Type B pancreatic cell (in vitro differentiated cells): ENCODE measurements at regions not wholly inside any gene's neighbourhood (a gene's known extent, or its start where the extent isn't known, plus 50 kb on each side); places are given as distances from the start of the nearest gene placed in this dataset.

Experiments
- DNase-seq: peaks from one replicate; pipeline ENCODE4 v3.0.0; 2021; ENCODE audit warnings: mixed read lengths; ENCODE audit not compliant: unreplicated experiment; ENCODE audit errors: extremely low spot score
- H3K27ac Mint-ChIP-seq: 2 replicates; pipeline ENCODE4 v1.8.0; 2021; ENCODE audit warnings: mild to moderate bottlenecking, mixed read lengths
- H3K27me3 Mint-ChIP-seq: 2 replicates; pipeline ENCODE4 v1.8.0; 2021; ENCODE audit warnings: mixed read lengths
- H3K36me3 Mint-ChIP-seq: 2 replicates; pipeline ENCODE4 v1.8.0; 2021; ENCODE audit warnings: mixed read lengths
- H3K4me1 Mint-ChIP-seq: one replicate; pipeline ENCODE4 v1.8.0; 2021; ENCODE audit warnings: mixed read lengths; ENCODE audit not compliant: unreplicated experiment
- H3K4me3 Mint-ChIP-seq: 2 replicates; pipeline ENCODE4 v1.8.0; 2021; ENCODE audit warnings: mild to moderate bottlenecking, mixed read lengths
- H3K9me3 Mint-ChIP-seq: 2 replicates; pipeline ENCODE4 v1.8.0; 2021; ENCODE audit warnings: mixed read lengths
- TF ChIP-seq, protein P1 (sequence below): fragments of 200-600 bp; sonication (generic); conservative IDR thresholded peaks from 2 replicates; pipeline ENCODE4 v1.5.0; 2021; ENCODE audit warnings: antibody characterized with exemption, mild to moderate bottlenecking

GRCh38 chr5:133749331-133749985, 137.1 kb upstream of the FSTL4 start:
- Mint-ChIP-seq H3K4me1 (peaks cover 10% of the 10 kb centered on the region), H3K9me3 (peaks cover 4% of the 10 kb centered on the region), H3K27ac (no peak overlapping the region), H3K27me3 (peaks cover 25% of the 10 kb centered on the region), H3K4me3 (no peak overlapping the region), H3K36me3 (no peaks in the 10 kb centered on the region)
- TF ChIP-seq, protein P1, sequence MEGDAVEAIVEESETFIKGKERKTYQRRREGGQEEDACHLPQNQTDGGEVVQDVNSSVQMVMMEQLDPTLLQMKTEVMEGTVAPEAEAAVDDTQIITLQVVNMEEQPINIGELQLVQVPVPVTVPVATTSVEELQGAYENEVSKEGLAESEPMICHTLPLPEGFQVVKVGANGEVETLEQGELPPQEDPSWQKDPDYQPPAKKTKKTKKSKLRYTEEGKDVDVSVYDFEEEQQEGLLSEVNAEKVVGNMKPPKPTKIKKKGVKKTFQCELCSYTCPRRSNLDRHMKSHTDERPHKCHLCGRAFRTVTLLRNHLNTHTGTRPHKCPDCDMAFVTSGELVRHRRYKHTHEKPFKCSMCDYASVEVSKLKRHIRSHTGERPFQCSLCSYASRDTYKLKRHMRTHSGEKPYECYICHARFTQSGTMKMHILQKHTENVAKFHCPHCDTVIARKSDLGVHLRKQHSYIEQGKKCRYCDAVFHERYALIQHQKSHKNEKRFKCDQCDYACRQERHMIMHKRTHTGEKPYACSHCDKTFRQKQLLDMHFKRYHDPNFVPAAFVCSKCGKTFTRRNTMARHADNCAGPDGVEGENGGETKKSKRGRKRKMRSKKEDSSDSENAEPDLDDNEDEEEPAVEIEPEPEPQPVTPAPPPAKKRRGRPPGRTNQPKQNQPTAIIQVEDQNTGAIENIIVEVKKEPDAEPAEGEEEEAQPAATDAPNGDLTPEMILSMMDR = no peak
- DNase-seq = peak; percentile 10

- Mint-ChIP-seq H3K4me1 (peaks cover 22% of the 10 kb centered on the region), H3K27ac (no peak overlapping the region), H3K36me3 (no peaks in the 10 kb centered on the region), H3K27me3 (peaks cover 41% of the 10 kb centered on the region), H3K4me3 (no peak overlapping the region), H3K9me3 (peaks cover 4% of the 10 kb centered on the region)
- TF ChIP-seq, protein P1 = peak; percentile 60
- DNase-seq = no peak
Observed at GRCh38 chr5:133746834-133747233, 134.5 kb upstream of the FSTL4 start.

GRCh38 chr5:133744960-133745308, 132.6 kb upstream of the FSTL4 start:
- no peaks in the 10 kb centered on the region for H3K36me3 Mint-ChIP-seq
- TF ChIP-seq, protein P1 = no peak
- peaks cover 33% of the 10 kb centered on the region for H3K27me3 Mint-ChIP-seq
- no peaks in the 10 kb centered on the region for H3K9me3 Mint-ChIP-seq
- no peak for DNase-seq
- H3K27ac Mint-ChIP-seq = no peak overlapping the region
- no peak overlapping the region for H3K4me3 Mint-ChIP-seq
- H3K4me1 Mint-ChIP-seq = peaks cover 22% of the 10 kb centered on the region

DNA sequence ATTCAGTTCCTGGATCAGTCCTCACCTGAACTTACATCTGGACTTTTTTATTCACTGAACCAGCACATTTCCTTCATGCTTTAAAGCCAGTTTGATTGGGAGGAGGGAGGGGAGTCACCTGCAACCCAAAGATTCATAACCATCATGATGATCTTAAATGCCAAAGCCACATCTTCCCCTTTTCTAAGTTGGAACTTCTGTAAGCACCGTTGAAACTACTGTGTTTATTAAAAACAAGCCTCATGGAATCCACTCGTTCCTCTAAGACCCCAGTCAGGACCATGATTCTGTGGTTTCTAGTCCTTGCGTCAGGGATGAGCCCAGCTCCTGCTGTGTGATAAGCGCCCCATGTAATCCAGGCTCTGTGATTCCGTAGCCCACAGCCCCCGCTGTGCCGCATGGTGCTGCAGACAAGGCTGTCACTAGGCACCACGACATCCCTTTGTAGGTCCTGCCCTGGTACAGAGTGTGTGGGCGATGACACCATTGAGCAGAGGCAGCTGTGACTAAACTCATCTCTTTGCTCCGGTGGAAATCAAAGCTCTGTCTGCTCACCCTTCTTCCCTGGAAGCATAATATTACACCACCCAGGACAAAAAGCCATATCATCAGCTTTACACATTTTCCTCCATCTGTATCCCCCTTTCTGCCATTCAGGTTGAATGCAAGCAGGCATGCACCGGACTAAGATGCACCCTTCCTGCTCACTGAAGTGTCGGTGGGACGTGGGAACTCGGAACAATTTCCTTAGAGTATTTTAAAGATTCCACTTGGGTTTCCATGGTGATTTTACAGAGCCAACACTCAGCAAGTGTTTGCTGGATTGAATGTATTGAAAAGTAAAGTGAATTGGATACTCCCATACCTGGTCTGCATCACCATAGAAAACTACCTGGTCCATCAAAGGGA, 132.0 kb upstream of the FSTL4 start:
- H3K4me1 Mint-ChIP-seq = peaks cover 22% of the 10 kb centered on the region
- H3K27me3 Mint-ChIP-seq = peaks cover 31% of the 10 kb centered on the region
- H3K27ac Mint-ChIP-seq = no peak overlapping the region
- no peak for DNase-seq
- TF ChIP-seq, protein P1 = no peak
- no peaks in the 10 kb centered on the region for H3K36me3 Mint-ChIP-seq
- no peak overlapping the region for H3K4me3 Mint-ChIP-seq
- no peaks in the 10 kb centered on the region for H3K9me3 Mint-ChIP-seq

GRCh38 chr5:133742431-133742988, 130.2 kb upstream of the FSTL4 start:
- no peaks in the 10 kb centered on the region for H3K36me3 Mint-ChIP-seq
- H3K9me3 Mint-ChIP-seq = no peaks in the 10 kb centered on the region
- H3K27me3 Mint-ChIP-seq = peaks cover 24% of the 10 kb centered on the region
- no peak overlapping the region for H3K27ac Mint-ChIP-seq
- TF ChIP-seq, protein P1 = no peak
- DNase-seq = peak; percentile 48
- peaks cover 22% of the 10 kb centered on the region for H3K4me1 Mint-ChIP-seq
- H3K4me3 Mint-ChIP-seq = no peak overlapping the region
